ENCODE measurements at regions not wholly inside any gene's neighbourhood (a gene's known extent, or its start where the extent isn't known, plus 50 kb on each side); places are given as distances from the start of the nearest gene placed in this dataset.
"Not testable (repeated sequence)": the region's sequence is repeated elsewhere in the genome, so short reads cannot be mapped to it uniquely, and the experiment has no call there.

GRCh38 chr16:70060521-70061027 lies 53.6 kb upstream of the PDPR start:
- H3K4me3 Mint-ChIP-seq; H3K36me3 Mint-ChIP-seq; H3K9me3 Mint-ChIP-seq; H3K27me3 Mint-ChIP-seq; ATAC-seq (ENCODE audit: low read depth in 2 of 2); DNase-seq: not testable (repeated sequence)
- Mint-ChIP-seq H3K27ac (peak overlapping the region in 1 of 6 donors; percentile 47), H3K4me1 (peaks cover 0 to 21% (median 4%) of the 10 kb centered on the region in 3 donors)

DNA sequence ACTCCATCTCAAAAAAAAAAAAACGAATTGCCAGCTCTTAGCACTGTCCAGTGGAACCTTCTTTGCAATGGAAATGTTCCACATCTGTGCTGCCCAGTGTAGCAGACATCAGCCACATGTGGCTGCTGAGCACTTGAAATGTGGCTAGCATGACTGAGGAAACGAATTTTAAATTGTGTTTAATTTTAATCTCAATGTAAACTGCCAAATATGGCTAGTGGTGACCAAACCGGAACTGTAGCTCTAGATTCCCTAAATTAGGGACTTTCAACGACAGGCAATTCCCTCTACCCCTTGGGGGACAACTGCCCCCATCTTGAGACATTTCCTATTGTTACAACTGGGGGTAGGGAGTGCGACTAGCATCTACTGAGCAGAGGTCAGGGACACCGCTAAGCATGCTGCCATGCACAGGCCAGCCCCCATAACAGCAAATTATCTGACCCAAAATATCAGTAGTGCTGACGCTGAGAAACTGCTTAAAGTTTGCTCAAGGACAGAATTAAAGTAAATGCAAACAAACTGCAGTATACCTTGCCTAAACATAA lies 52.4 kb upstream of the PDPR start:
- H3K4me1 Mint-ChIP-seq = peaks cover 0 to 19% (median 4%) of the 10 kb centered on the region in 3 donors
- not testable (repeated sequence) for H3K27me3 Mint-ChIP-seq; H3K27ac Mint-ChIP-seq; H3K36me3 Mint-ChIP-seq; H3K4me3 Mint-ChIP-seq; H3K9me3 Mint-ChIP-seq; ATAC-seq (ENCODE audit: low read depth in 2 of 2); DNase-seq

GRCh38 chr16:70062947-70063346 lies 51.2 kb upstream of the PDPR start:
- not testable (repeated sequence) for H3K4me3 Mint-ChIP-seq

More at GRCh38 chr16:70062947-70063346, 51.2 kb upstream of the PDPR start:
- H3K27ac Mint-ChIP-seq; H3K27me3 Mint-ChIP-seq; DNase-seq; H3K9me3 Mint-ChIP-seq; H3K36me3 Mint-ChIP-seq; ATAC-seq (ENCODE audit: low read depth in 2 of 2): not testable (repeated sequence)
- H3K4me1 Mint-ChIP-seq = peaks cover 0 to 16% (median 4%) of the 10 kb centered on the region in 3 donors
